ENCODE measurements at regions not wholly inside any gene's neighbourhood (a gene's known extent, or its start where the extent isn't known, plus 50 kb on each side); places are given as distances from the start of the nearest gene placed in this dataset.

DNA sequence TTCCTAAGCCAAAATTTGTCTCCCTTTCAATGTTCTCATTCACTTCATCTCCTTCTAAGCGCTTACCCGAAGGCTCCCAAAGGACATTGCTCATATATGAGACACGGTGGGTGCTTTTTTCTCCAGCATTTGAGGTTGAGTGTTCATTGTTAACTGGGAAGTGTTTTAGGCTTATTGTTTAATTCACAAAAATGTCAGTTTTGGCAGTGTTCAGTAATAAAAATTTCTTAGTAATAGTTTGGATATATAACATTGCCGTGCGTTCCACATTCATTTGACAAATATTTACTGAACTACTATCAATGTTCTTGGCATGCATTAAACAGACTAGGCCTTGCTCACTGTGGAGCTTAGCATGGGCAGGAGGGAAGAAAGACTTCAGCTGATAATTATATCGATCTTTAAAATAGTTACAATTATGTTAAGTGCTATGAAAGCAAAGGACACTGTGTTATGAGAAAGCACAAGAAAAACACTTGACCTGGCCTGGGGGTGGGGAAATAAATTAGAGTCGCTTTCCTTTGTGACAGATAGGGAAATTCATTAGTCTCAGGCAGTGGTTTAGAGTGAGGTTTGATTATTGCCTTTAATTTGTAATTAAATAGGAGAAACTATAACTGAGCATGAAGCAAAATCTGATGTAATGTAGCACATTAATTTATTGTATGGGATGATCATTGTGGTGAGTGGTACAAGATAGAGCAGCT, 82.2 kb upstream of the DOCK10 start:
- 14% methylated on average over 6 of the region's 7 CpGs for WGBS (ENCODE audit: insufficient coverage, low coverage, missing lambda C conversion rate)
- Histone ChIP-seq H3K27me3 (ENCODE audit: control insufficient read depth in 2 of 2, insufficient read depth in 2 of 2, low read length in 2 of 2) (no peaks in the 10 kb centered on the region), H3K36me3 (ENCODE audit: control insufficient read depth, insufficient read depth, low read length) (no peaks in the 10 kb centered on the region), H3K9me1 (ENCODE audit: control insufficient read depth, insufficient read depth, low read length) (no peaks in the 10 kb centered on the region), H3K4me2 (ENCODE audit: insufficient read depth, low read length) (no peak overlapping the region), H3K4me3 (no peak overlapping the region), H3K9me3 (replicated peaks; ENCODE audit: control insufficient read depth, insufficient read depth, low read depth, low read length) (no peaks in the 10 kb centered on the region), H4K20me1 (replicated peaks; ENCODE audit: control insufficient read depth, insufficient read depth, low read length) (no peaks in the 10 kb centered on the region), H3K27ac (ENCODE audit: extremely low read depth, low read depth, low read length) (no peak overlapping the region), H3K9ac (ENCODE audit: insufficient read depth in 1 of 2, low read depth in 2 of 2, low read length in 2 of 2) (no peak overlapping the region), H2AFZ (ENCODE audit: low read depth, low read length) (no peak overlapping the region), H3K79me2 (ENCODE audit: control insufficient read depth, insufficient read depth, low read length) (no peaks in the 10 kb centered on the region), H3K4me1 (replicated peaks in 1 of 2; ENCODE audit: control insufficient read depth in 2 of 2, insufficient read depth in 2 of 2, low read length in 2 of 2) (no peaks in the 10 kb centered on the region)
- ChIA-PET POLR2A (no interaction called here), CTCF (ENCODE audit: low intra/inter-chr PET ratio) (no interaction called here)
- no peak for DNase-seq (ENCODE audit: extremely low read depth in 1 of 4, low spot score in 3 of 4)
- no TSS peak for BruUV-seq (replicated peaks)
- FAIRE-seq = no peak
- TF ChIP-seq, protein P1, sequence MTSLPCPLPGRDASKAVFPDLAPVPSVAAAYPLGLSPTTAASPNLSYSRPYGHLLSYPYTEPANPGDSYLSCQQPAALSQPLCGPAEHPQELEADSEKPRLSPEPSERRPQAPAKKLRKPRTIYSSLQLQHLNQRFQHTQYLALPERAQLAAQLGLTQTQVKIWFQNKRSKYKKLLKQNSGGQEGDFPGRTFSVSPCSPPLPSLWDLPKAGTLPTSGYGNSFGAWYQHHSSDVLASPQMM (CRISPR knock-in tag; IDR thresholded peaks at IDR 0.05) = no peak
- no peak for TF ChIP-seq BCL6 (CRISPR knock-in tag; IDR thresholded peaks at IDR 0.05)
- TF ChIP-seq SETDB1 (IDR thresholded peaks at IDR 0.05; ENCODE audit: low read length) = no peak
- TF ChIP-seq ZNF445 (CRISPR knock-in tag; IDR thresholded peaks at IDR 0.05; ENCODE audit: low read depth) = no peak
- no peak for TF ChIP-seq MCM3 (IDR thresholded peaks at IDR 0.05)
- TF ChIP-seq ARID3B (CRISPR knock-in tag; IDR thresholded peaks at IDR 0.05; ENCODE audit: borderline replicate concordance) = no peak
- TF ChIP-seq RFX1 (IDR thresholded peaks at IDR 0.05) = no peak
- no peak for TF ChIP-seq ZNF280B (CRISPR knock-in tag; IDR thresholded peaks at IDR 0.05)
- intact Hi-C loops (cut with micrococcal nuclease) = loop anchor here (10.0 kb wide), 2 partner anchors 160 to 330 kb away; no protein-coding TSS in a partner anchor
- ATAC-seq = no peak
- in situ Hi-C loops (cut with MboI) = no loop called here
